ENCODE measurements at regions not wholly inside any gene's neighbourhood (a gene's known extent, or its start where the extent isn't known, plus 50 kb on each side); places are given as distances from the start of the nearest gene placed in this dataset.
"Not testable (repeated sequence)": the region's sequence is repeated elsewhere in the genome, so short reads cannot be mapped to it uniquely, and the experiment has no call there.

DNA sequence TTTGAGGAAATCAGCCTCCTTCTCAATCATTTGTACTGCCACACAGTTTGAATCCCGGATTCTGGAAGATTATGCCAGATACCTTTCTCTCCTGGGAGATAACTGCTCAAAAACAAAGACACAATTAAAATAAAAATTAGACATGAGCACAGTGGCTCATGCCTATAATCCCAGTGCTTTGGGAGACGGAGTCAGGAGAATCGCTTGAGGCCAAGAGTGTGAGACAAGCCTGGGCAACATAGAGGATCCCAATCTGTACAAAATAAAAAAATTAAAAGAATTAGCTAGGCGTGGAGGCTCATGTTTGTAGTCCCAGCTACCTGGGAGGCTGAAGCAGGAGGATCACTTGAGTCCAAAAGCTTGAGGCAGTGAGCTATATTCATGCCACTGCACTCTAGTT, 376.3 kb upstream of the ZFP42 start:
- Histone ChIP-seq H3K36me3 (ENCODE audit: insufficient read depth, low read length) (no peaks in the 10 kb centered on the region), H3K4me1 (ENCODE audit: insufficient read depth, low read length) (no peaks in the 10 kb centered on the region), H3K4me3 (ENCODE audit: low read depth in 1 of 2, low read length in 2 of 2) (no peak overlapping the region), H3K9ac (ENCODE audit: low read length) (no peak overlapping the region), H3K9me3 (ENCODE audit: low read length) (no peaks in the 10 kb centered on the region), H3K27me3 (ENCODE audit: control insufficient read depth in 1 of 2, insufficient read depth in 2 of 2, low read length in 2 of 2) (no peaks in the 10 kb centered on the region), H3K27ac (ENCODE audit: low read depth, low read length) (no peak overlapping the region)

DNA sequence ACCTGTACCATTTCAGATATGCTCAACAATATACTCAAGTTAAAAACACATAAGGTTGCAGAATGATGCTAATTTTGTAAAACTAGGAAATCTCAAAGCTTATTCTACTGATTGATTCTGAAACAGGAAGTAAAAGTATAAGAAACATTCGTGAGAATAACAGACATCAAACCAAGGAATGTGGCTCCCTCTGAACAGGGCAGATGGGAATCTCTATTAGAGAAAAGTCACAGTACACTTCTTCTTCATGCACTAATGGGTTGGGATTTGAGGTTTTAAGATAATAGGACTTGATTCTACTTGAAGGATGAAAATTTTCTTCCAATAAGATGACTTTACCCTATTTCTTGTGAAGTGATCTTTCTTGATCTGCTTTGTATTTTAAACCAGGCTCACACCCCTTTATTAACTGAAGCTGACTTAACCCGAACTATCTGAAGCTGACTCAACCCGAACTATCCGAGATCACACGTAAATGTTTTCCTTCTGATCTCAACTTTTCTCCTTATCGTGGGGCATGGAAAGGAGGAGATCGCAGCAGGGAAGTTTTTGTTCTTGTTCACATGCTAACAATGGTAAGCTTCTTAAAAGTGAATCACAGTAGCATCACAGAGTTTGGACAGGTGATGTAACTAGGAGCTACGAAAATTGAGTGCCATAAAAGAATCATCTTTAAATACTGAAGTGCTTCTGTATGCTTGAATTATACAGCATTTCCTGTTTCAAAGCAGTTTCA, 363.1 kb upstream of the ZFP42 start:
- no peaks in the 10 kb centered on the region for H3K36me3 ChIP-seq (ENCODE audit: insufficient read depth, low read length)
- H3K4me3 ChIP-seq (ENCODE audit: low read depth in 1 of 2, low read length in 2 of 2) = no peak overlapping the region
- no peaks in the 10 kb centered on the region for H3K4me1 ChIP-seq (ENCODE audit: insufficient read depth, low read length)
- no peaks in the 10 kb centered on the region for H3K9me3 ChIP-seq (ENCODE audit: low read length)
- H3K9ac ChIP-seq (ENCODE audit: low read length) = no peak overlapping the region
- no peaks in the 10 kb centered on the region for H3K27me3 ChIP-seq (ENCODE audit: control insufficient read depth in 1 of 2, insufficient read depth in 2 of 2, low read length in 2 of 2)
- no peak overlapping the region for H3K27ac ChIP-seq (ENCODE audit: low read depth, low read length)

DNA sequence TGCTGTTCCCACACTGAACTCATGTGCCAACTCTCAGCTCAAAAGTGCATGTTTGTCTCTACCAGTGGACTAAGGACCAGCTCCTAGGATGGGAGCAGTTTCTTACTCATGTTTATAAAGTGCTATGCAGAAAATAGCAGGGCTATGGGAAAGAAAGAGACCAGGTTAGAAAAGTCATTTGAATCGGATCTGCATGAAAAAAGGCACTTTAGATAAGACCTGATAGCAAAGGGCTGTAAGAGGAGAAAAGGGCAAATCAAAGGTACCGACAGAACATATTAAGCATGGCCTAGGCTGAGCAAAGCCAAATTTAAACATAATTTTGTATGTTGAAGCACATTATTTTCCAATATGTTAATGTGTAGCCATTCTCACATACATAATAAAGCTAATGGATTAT, 362.3 kb upstream of the ZFP42 start:
- no peaks in the 10 kb centered on the region for H3K36me3 ChIP-seq (ENCODE audit: insufficient read depth, low read length)
- H3K9ac ChIP-seq (ENCODE audit: low read length) = no peak overlapping the region
- H3K27ac ChIP-seq (ENCODE audit: low read depth, low read length) = no peak overlapping the region
- H3K9me3 ChIP-seq (ENCODE audit: low read length) = no peaks in the 10 kb centered on the region
- H3K4me3 ChIP-seq (ENCODE audit: low read depth in 1 of 2, low read length in 2 of 2) = no peak overlapping the region
- H3K27me3 ChIP-seq (ENCODE audit: control insufficient read depth in 1 of 2, insufficient read depth in 2 of 2, low read length in 2 of 2) = no peaks in the 10 kb centered on the region
- no peaks in the 10 kb centered on the region for H3K4me1 ChIP-seq (ENCODE audit: insufficient read depth, low read length)

DNA sequence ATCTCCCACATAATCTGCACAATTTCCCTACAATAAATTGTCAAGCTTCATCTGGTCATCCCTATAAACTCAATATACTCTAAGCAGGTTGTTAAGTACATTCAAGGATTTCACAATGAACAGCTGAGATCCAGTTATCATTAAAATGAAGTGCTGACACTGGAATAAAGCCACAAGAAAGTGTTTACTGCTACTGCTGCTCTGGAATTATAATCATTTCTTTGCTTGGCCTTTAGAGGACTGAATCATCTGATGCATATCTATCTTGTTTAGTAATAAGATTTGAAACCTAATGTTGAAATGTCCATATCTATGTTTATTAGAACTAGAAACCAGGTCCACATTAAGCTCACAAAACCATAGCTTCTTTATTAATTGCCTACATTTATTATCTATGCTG, 338.6 kb upstream of the ZFP42 start:
- Histone ChIP-seq H3K36me3 (ENCODE audit: insufficient read depth, low read length) (no peaks in the 10 kb centered on the region), H3K9me3 (ENCODE audit: low read length) (no peaks in the 10 kb centered on the region), H3K4me1 (ENCODE audit: insufficient read depth, low read length) (no peaks in the 10 kb centered on the region), H3K27ac (ENCODE audit: low read depth, low read length) (no peak overlapping the region), H3K9ac (ENCODE audit: low read length) (no peak overlapping the region), H3K4me3 (ENCODE audit: low read depth in 1 of 2, low read length in 2 of 2) (no peak overlapping the region), H3K27me3 (ENCODE audit: control insufficient read depth in 1 of 2, insufficient read depth in 2 of 2, low read length in 2 of 2) (no peaks in the 10 kb centered on the region)

DNA sequence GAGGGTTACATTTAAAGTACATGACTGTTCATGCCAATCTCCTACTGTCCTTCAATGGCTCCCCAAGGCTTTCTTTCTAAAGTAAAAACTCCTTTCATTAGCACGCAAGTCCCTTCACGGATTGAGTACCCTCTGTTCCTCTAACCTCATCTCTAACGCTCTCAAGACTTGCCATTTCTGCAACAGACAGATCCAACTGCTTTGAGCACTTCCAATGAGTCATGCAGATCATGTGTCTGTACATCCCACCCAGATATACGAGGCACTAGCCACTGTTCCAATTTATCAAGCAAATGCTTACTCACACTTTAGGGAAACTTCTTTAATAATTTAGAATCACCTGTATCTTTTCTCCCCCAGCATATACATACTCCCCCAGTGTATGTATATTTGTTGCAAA, 332.5 kb upstream of the ZFP42 start:
- Histone ChIP-seq H3K9ac (ENCODE audit: low read length) (no peak overlapping the region), H3K4me3 (ENCODE audit: low read depth in 1 of 2, low read length in 2 of 2) (no peak overlapping the region), H3K27me3 (ENCODE audit: control insufficient read depth in 1 of 2, insufficient read depth in 2 of 2, low read length in 2 of 2) (no peaks in the 10 kb centered on the region), H3K4me1 (ENCODE audit: insufficient read depth, low read length) (no peaks in the 10 kb centered on the region), H3K9me3 (ENCODE audit: low read length) (no peaks in the 10 kb centered on the region), H3K36me3 (ENCODE audit: insufficient read depth, low read length) (no peaks in the 10 kb centered on the region), H3K27ac (ENCODE audit: low read depth, low read length) (no peak overlapping the region)

DNA sequence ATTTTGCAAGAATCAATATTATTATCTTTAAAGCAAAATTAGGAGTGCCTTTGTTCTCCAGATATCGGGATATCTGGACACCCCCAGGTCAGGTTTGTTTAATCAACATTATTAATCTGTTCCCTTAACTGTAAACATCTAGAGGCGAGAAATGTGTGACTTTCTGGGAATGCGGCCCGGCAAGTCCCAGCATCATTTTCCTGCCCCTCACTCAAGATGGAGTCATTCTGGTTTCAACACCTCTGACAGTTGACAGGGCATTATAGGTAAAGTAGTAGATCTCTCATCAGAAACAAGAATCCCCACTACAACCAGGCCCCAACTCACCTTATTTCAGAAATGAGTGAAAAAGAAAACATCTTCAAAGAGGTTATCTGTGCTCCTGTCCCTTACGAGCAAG, 331.6 kb upstream of the ZFP42 start:
- Histone ChIP-seq H3K4me1 (ENCODE audit: insufficient read depth, low read length) (no peaks in the 10 kb centered on the region), H3K27me3 (ENCODE audit: control insufficient read depth in 1 of 2, insufficient read depth in 2 of 2, low read length in 2 of 2) (no peaks in the 10 kb centered on the region), H3K4me3 (ENCODE audit: low read depth in 1 of 2, low read length in 2 of 2) (no peak overlapping the region), H3K9me3 (ENCODE audit: low read length) (no peaks in the 10 kb centered on the region), H3K36me3 (ENCODE audit: insufficient read depth, low read length) (no peaks in the 10 kb centered on the region), H3K9ac (ENCODE audit: low read length) (no peak overlapping the region), H3K27ac (ENCODE audit: low read depth, low read length) (no peak overlapping the region)

DNA sequence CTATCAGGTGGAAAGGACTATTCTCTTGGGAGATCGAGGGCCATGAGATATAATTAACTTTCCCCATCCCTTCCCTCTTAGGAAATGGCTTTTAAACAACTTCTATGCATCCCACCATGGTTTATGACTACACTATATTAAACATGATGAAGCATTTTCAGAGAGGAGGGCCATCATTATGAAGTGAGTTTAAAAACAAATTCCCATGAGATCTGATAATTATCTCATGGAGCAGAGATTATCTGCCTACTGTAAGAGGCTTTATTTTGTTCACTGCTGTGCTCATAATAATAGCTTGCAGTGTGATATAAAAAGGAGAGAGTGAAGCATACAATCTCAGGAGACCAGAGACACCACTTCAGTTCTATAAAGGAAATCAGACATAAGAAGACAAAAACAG, 330.5 kb upstream of the ZFP42 start:
- Histone ChIP-seq H3K9me3 (ENCODE audit: low read length) (no peaks in the 10 kb centered on the region), H3K27ac (ENCODE audit: low read depth, low read length) (no peak overlapping the region), H3K4me3 (ENCODE audit: low read depth in 1 of 2, low read length in 2 of 2) (no peak overlapping the region), H3K4me1 (ENCODE audit: insufficient read depth, low read length) (no peaks in the 10 kb centered on the region), H3K9ac (ENCODE audit: low read length) (no peak overlapping the region), H3K36me3 (ENCODE audit: insufficient read depth, low read length) (no peaks in the 10 kb centered on the region), H3K27me3 (ENCODE audit: control insufficient read depth in 1 of 2, insufficient read depth in 2 of 2, low read length in 2 of 2) (no peaks in the 10 kb centered on the region)

DNA sequence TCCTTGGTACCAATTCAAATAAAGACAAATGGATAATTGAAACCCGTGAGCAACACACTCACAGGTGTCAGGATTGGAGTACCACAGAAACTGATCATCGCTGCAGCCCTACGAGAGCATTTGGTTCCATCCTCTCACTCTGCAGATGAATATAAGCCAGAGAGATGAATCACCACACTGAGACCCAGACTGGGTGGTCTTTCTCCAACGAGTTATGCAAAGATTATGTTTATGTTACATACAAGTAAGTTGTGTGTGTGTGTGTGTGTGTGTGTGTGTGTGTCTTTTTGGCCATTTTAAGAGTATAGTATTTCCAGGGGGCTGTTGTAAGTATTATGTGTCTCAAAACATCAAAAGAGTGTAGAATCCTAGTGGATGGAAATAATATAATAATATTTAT, 329.5 kb upstream of the ZFP42 start:
- no peaks in the 10 kb centered on the region for H3K9me3 ChIP-seq (ENCODE audit: low read length)
- H3K36me3 ChIP-seq (ENCODE audit: insufficient read depth, low read length) = no peaks in the 10 kb centered on the region

DNA sequence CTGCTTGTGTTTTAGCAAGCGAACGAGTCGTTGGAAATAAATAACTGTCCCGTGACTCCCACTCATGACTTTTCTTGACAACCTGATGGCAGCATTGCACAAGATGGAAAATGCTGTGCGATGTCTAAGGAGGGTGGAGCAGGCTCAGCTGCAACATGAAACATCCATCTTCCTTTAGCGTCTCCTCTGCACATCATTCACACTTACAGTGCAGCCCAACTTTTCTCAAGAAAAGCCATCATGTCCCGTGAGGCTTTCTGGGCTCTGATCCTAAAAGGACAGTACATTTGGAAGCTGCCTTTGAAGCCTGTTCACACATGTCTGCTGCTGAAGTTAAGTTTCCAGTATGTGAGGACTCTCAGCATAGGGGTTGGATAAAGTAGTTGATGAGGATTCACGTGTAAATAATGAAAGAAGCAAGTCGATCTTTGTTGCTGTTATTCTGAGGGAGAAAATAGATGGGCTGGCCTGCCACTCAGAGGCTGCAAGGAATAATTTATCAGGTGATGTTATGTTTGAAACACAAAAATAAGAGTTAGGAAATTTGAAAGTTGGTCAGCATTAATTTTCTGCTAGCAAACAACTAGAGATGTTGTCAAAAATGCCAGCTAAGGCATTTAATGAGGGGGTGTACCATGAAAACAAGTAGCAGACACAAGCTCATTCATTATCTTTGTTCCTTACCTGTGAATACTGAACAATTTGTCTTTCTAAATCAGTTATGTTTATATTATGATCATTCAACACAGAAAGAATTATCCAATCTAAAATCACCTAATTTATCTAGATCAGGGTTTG, 328.7 kb upstream of the ZFP42 start:
- no peaks in the 10 kb centered on the region for H3K36me3 ChIP-seq (ENCODE audit: insufficient read depth, low read length)
- H3K9ac ChIP-seq (ENCODE audit: low read length) = no peak overlapping the region
- H3K4me3 ChIP-seq (ENCODE audit: low read depth in 1 of 2, low read length in 2 of 2) = no peak overlapping the region
- H3K27me3 ChIP-seq (ENCODE audit: control insufficient read depth in 1 of 2, insufficient read depth in 2 of 2, low read length in 2 of 2) = no peaks in the 10 kb centered on the region
- H3K9me3 ChIP-seq (ENCODE audit: low read length) = no peaks in the 10 kb centered on the region
- H3K4me1 ChIP-seq (ENCODE audit: insufficient read depth, low read length) = no peaks in the 10 kb centered on the region
- no peak overlapping the region for H3K27ac ChIP-seq (ENCODE audit: low read depth, low read length)

More for the DNA sequence above, 329.5 kb upstream of the ZFP42 start:
- Histone ChIP-seq H3K27me3 (ENCODE audit: control insufficient read depth in 1 of 2, insufficient read depth in 2 of 2, low read length in 2 of 2) (no peaks in the 10 kb centered on the region), H3K4me3 (ENCODE audit: low read depth in 1 of 2, low read length in 2 of 2) (no peak overlapping the region), H3K9ac (ENCODE audit: low read length) (no peak overlapping the region), H3K4me1 (ENCODE audit: insufficient read depth, low read length) (no peaks in the 10 kb centered on the region), H3K27ac (ENCODE audit: low read depth, low read length) (no peak overlapping the region)

DNA sequence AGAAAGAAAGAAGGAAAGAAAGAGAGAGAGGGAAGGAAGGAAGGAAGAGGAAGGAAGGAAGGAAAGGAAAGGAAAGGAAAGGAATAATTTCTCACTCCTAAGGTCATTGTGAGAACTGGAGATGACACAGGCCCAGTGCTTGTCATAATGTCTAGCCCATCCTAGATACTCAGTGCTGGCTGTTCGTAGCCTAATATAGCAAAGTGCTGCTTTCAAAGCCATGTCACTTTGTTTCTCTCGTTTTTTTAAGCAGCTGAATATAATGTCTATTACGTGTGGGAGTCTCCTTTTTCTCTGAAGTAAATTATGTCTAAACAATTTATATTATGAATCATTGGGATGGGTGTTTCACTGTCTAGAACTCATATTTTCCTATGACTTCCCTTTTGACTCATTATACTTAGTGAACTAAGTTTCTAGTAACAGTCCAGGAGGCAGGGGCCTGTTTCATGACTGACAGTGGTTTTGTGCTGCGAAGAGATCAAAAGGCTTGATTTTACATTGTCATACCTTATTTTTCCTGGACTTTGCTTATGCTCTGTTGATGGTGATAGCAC, 327.0 kb upstream of the ZFP42 start:
- Histone ChIP-seq H3K27me3 (ENCODE audit: control insufficient read depth in 1 of 2, insufficient read depth in 2 of 2, low read length in 2 of 2) (no peaks in the 10 kb centered on the region), H3K4me1 (ENCODE audit: insufficient read depth, low read length) (no peaks in the 10 kb centered on the region)

DNA sequence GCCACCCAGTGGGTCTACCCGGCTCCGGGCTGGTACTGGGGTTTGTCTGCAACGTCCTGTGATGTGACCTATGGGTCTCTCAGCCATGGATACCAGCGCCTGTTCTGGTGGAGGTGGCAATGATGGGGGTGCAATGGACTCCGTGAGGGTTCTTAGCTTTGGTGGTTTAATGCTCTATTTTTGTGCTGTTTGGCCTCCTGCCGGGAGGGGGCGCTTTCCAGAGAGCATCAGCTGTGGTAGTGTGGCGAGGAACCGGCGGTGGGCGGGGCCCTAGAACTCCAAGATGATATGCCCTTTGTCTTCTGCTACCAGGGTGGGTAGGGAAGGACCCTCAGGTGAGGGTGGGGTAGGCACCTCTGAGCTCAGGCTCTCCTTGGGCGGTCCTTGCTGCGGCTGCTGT, 324.1 kb upstream of the ZFP42 start:
- H3K4me1 ChIP-seq (ENCODE audit: insufficient read depth, low read length); H3K9me3 ChIP-seq (ENCODE audit: low read length); H3K4me3 ChIP-seq (ENCODE audit: low read depth in 1 of 2, low read length in 2 of 2); H3K36me3 ChIP-seq (ENCODE audit: insufficient read depth, low read length); H3K27me3 ChIP-seq (ENCODE audit: control insufficient read depth in 1 of 2, insufficient read depth in 2 of 2, low read length in 2 of 2); H3K9ac ChIP-seq (ENCODE audit: low read length); H3K27ac ChIP-seq (ENCODE audit: low read depth, low read length): not testable (repeated sequence)

More for the DNA sequence above, 327.0 kb upstream of the ZFP42 start:
- Histone ChIP-seq H3K9me3 (ENCODE audit: low read length) (no peaks in the 10 kb centered on the region), H3K9ac (ENCODE audit: low read length) (no peak overlapping the region), H3K36me3 (ENCODE audit: insufficient read depth, low read length) (no peaks in the 10 kb centered on the region), H3K27ac (ENCODE audit: low read depth, low read length) (no peak overlapping the region), H3K4me3 (ENCODE audit: low read depth in 1 of 2, low read length in 2 of 2) (no peak overlapping the region)
